ENCODE measurements at regions not wholly inside any gene's neighbourhood (a gene's known extent, or its start where the extent isn't known, plus 50 kb on each side); places are given as distances from the start of the nearest gene placed in this dataset.
"Not testable (repeated sequence)": the region's sequence is repeated elsewhere in the genome, so short reads cannot be mapped to it uniquely, and the experiment has no call there.

DNA sequence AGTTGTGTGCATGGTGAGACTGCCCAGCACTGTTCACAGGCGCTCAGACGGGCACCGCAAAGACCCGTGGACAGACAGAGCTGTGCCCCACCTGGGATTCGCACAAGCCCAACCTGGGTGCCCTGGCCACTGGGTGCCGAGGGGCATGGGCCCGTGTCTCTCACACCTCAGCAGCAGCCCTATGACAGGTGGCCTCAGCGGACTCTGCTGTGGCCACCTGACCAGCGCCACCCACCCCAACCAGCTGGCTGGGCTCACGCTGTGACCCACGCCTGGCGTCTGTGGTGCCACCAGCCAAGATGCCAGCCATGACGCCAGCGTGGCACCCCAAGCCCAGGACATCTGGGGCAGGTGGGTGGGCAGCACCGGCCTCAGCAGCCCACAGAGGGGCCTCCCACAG is 129.3 kb downstream of the IGLL1 start:
- TF ChIP-seq CTCF, EZH2, EZH2phosphoT487 (IDR thresholded peaks at IDR 0.05): not testable (repeated sequence)

All from neural progenitor cell (in vitro differentiated cells).